ENCODE measurements at regions not wholly inside any gene's neighbourhood (a gene's known extent, or its start where the extent isn't known, plus 50 kb on each side); places are given as distances from the start of the nearest gene placed in this dataset.

DNA sequence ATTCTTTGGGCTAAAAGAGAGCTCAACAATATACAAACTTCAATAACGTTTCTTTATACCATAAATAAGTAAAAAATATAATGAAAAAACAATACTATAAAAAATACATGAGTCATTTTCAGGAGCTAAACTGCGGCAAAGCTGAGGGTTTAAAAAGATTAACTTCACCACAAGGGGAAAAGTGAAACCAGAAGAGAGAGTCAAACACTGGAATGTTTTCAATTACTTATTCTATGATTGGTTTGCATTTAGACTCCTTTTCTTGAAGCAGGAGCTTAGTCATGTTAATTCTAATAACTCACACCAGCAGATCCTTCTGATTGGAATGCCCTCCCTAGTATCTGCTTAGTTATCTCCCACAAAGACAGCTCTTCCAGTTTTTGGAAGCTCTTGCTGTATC lies 627.3 kb downstream of the UTRN start:
- Mint-ChIP-seq H3K36me3 (ENCODE audit: insufficient read depth in 1 of 3, low read depth in 3 of 3) (peaks cover 0 to 26% (median 5%) of the 10 kb centered on the region in 3 experiments; a peak in 5 of 7 replicates), H3K27me3 (ENCODE audit: low read depth) (no peaks in the 10 kb centered on the region), H3K27ac (no peak overlapping the region), H3K4me1 (peaks cover 0 to 4% of the 10 kb centered on the region in 2 experiments; a peak in 1 of 4 replicates), H3K4me3 (no peak overlapping the region), H3K9me3 (peaks cover 0 to 3% of the 10 kb centered on the region in 2 experiments; a peak in 3 of 5 replicates)
- H3K27ac ChIP-seq (ENCODE audit: insufficient read length, low read depth, low read length) = no peak overlapping the region
- H3K14ac ChIP-seq (ENCODE audit: insufficient read depth, low read length) = no peak overlapping the region
- no peaks in the 10 kb centered on the region for H3K23me2 ChIP-seq (ENCODE audit: insufficient read length, low read depth, low read length, poor library complexity, severe bottlenecking)
- no peak overlapping the region for H3K56ac ChIP-seq (ENCODE audit: insufficient read length, low read depth, low read length)
- no peaks in the 10 kb centered on the region for H4K20me1 ChIP-seq (ENCODE audit: control insufficient read depth, insufficient read depth, insufficient read length)
- H3K9ac ChIP-seq (ENCODE audit: extremely low read depth, insufficient read length, low read length) = no peak overlapping the region
- H4K5ac ChIP-seq (ENCODE audit: insufficient read length, low read depth, low read length) = no peak overlapping the region
- no CpG with 5 or more reads among the region's 2 CpGs for WGBS (ENCODE audit: extremely low coverage, insufficient read length, low lambda C conversion rate)
- H2BK20ac ChIP-seq (ENCODE audit: low read depth, low read length, poor library complexity, severe bottlenecking) = no peak overlapping the region
- H3K79me2 ChIP-seq (ENCODE audit: insufficient read depth, low read length) = no peaks in the 10 kb centered on the region
- no peaks in the 10 kb centered on the region for H3K79me1 ChIP-seq (ENCODE audit: insufficient read depth, low read depth, low read length, poor library complexity, severe bottlenecking)
- no peak overlapping the region for H3K18ac ChIP-seq (ENCODE audit: insufficient read length, low read depth, low read length)
- H3K4me2 ChIP-seq (ENCODE audit: insufficient read depth, insufficient read length, low read length) = no peak overlapping the region
- no peaks in the 10 kb centered on the region for H3K27me3 ChIP-seq (ENCODE audit: insufficient read depth, low read length)
- no peak overlapping the region for H2BK12ac ChIP-seq (ENCODE audit: insufficient read length, low read depth, low read length)
- TF ChIP-seq, protein P1, sequence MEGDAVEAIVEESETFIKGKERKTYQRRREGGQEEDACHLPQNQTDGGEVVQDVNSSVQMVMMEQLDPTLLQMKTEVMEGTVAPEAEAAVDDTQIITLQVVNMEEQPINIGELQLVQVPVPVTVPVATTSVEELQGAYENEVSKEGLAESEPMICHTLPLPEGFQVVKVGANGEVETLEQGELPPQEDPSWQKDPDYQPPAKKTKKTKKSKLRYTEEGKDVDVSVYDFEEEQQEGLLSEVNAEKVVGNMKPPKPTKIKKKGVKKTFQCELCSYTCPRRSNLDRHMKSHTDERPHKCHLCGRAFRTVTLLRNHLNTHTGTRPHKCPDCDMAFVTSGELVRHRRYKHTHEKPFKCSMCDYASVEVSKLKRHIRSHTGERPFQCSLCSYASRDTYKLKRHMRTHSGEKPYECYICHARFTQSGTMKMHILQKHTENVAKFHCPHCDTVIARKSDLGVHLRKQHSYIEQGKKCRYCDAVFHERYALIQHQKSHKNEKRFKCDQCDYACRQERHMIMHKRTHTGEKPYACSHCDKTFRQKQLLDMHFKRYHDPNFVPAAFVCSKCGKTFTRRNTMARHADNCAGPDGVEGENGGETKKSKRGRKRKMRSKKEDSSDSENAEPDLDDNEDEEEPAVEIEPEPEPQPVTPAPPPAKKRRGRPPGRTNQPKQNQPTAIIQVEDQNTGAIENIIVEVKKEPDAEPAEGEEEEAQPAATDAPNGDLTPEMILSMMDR (conservative IDR thresholded peaks at IDR 0.05) = no peak
- no peaks in the 10 kb centered on the region for H3K9me3 ChIP-seq (ENCODE audit: control insufficient read depth, low read depth, low read length)
- no peak overlapping the region for H2BK120ac ChIP-seq (ENCODE audit: low read depth, low read length, poor library complexity, severe bottlenecking)
- H2BK5ac ChIP-seq (ENCODE audit: insufficient read length, low read length) = no peak overlapping the region
- no peak overlapping the region for H2AK5ac ChIP-seq (ENCODE audit: insufficient read length, low read length)
- H3K4me1 ChIP-seq (ENCODE audit: insufficient read depth, low read length) = no peaks in the 10 kb centered on the region
- H3K23ac ChIP-seq (ENCODE audit: insufficient read length, low read depth, low read length) = no peak overlapping the region
- no peak overlapping the region for H2BK15ac ChIP-seq (ENCODE audit: low read depth, low read length)
- H4K91ac ChIP-seq (ENCODE audit: insufficient read length, low read depth, low read length) = no peak overlapping the region
- no peak overlapping the region for H4K8ac ChIP-seq (replicated peaks; ENCODE audit: insufficient read length, low read depth, low read length)
- no peak overlapping the region for H3T11ph ChIP-seq (ENCODE audit: low read length)
- no peak overlapping the region for H3K4ac ChIP-seq (ENCODE audit: low read depth, low read length)
- H2AFZ ChIP-seq (ENCODE audit: low read length) = no peak overlapping the region
- no peak for DNase-seq

Data from H9 (cell line).